HCT116 (cell line): ENCODE measurements at regions not wholly inside any gene's neighbourhood (a gene's known extent, or its start where the extent isn't known, plus 50 kb on each side); places are given as distances from the start of the nearest gene placed in this dataset.

ENCODE experiments used
- CBX3 ChIP-seq: IDR thresholded peaks from 2 replicates; pipeline ENCODE4 v1.6.1; 2012; ENCODE audit warnings: low read depth
- EGR1 ChIP-seq: IDR thresholded peaks from 2 replicates; pipeline ENCODE4 v1.6.1; 2012; ENCODE audit warnings: low read depth
- EZH2 ChIP-seq: fragments of 200-600 bp; sonication (generic); IDR thresholded peaks from 2 replicates; pipeline ENCODE4 v1.6.1; 2017; ENCODE audit warnings: antibody characterized with exemption, mixed run types
- EZH2phosphoT487 ChIP-seq: fragments of 200-600 bp; IDR thresholded peaks from 2 replicates; pipeline ENCODE4 v1.6.1; 2018; ENCODE audit warnings: antibody characterized with exemption, borderline replicate concordance
- JUND ChIP-seq: IDR thresholded peaks from 2 replicates; pipeline ENCODE4 v1.6.1; 2012
- POLR2A ChIP-seq: IDR thresholded peaks from 2 replicates; pipeline ENCODE4 v1.7.0; 2011; ENCODE audit warnings: borderline replicate concordance; ENCODE audit not compliant: insufficient read depth, insufficient read length; ENCODE audit errors: extremely low read depth
- POLR2AphosphoS5 ChIP-seq: IDR thresholded peaks from 2 replicates; pipeline ENCODE4 v1.6.1; 2011; ENCODE audit warnings: mild to moderate bottlenecking, low read depth, low read length, moderate library complexity
- RAD21 ChIP-seq: IDR thresholded peaks from 2 replicates; pipeline ENCODE4 v1.6.1; 2012; ENCODE audit warnings: low read depth, mild to moderate bottlenecking
- TCF7L2 ChIP-seq: IDR thresholded peaks from 2 replicates; pipeline ENCODE4 v1.7.0; 2011; ENCODE audit warnings: borderline replicate concordance, inconsistent platforms; ENCODE audit not compliant: insufficient read depth, insufficient read length; ENCODE audit errors: extremely low read depth
- ZFX ChIP-seq: fragments of 450-650 bp; IDR thresholded peaks from 2 replicates; pipeline ENCODE4 v1.6.1; 2017
- TF ChIP-seq, protein P1 (sequence below), 3 experiments: fragments of 200-600 bp in 1 of 3; sonication (generic) in 1 of 3; IDR thresholded peaks in 2 of 3; conservative IDR thresholded peaks in 1 of 3; 2 replicates each; pipeline ENCODE4 v1.5.1; 2012 to 2017; ENCODE audit warnings: low read depth in 2 of 3, low read length in 2 of 3, antibody characterized with exemption in 1 of 3, borderline replicate concordance in 1 of 3, control low read depth in 1 of 3, mild to moderate bottlenecking in 1 of 3, mixed read lengths in 1 of 3, mixed run types in 1 of 3, moderate library complexity in 1 of 3; ENCODE audit not compliant: insufficient read depth in 1 of 3
- TF ChIP-seq, protein P2 (sequence below): IDR thresholded peaks from 2 replicates; pipeline ENCODE4 v1.6.1; 2011; ENCODE audit warnings: mild to moderate bottlenecking, low read length, moderate library complexity; ENCODE audit not compliant: insufficient replicate concordance; ENCODE audit errors: extremely low read depth

DNA sequence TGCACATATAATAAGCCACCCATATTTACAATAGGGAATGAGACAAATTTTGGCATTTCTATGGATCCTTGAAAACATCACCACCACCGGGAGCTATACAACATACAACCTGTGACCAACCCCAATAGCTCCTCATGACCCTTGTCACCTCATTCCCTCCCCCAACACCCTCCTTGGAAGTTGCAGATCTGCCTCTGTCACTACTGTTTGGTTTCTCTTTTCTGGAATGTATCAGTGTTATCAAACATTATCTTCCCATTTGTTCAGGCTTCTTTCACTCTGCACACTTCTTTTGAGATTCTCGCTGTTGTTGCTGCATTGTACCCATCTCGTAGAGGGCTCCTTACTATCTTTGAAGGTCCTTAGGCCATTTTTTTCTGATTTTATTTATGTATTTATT, 75.6 kb downstream of the ZNF280B start:
- TF ChIP-seq POLR2A: no peak
- no peak for TF ChIP-seq EGR1
- no peak for TF ChIP-seq ZFX
- TF ChIP-seq, protein P1, sequence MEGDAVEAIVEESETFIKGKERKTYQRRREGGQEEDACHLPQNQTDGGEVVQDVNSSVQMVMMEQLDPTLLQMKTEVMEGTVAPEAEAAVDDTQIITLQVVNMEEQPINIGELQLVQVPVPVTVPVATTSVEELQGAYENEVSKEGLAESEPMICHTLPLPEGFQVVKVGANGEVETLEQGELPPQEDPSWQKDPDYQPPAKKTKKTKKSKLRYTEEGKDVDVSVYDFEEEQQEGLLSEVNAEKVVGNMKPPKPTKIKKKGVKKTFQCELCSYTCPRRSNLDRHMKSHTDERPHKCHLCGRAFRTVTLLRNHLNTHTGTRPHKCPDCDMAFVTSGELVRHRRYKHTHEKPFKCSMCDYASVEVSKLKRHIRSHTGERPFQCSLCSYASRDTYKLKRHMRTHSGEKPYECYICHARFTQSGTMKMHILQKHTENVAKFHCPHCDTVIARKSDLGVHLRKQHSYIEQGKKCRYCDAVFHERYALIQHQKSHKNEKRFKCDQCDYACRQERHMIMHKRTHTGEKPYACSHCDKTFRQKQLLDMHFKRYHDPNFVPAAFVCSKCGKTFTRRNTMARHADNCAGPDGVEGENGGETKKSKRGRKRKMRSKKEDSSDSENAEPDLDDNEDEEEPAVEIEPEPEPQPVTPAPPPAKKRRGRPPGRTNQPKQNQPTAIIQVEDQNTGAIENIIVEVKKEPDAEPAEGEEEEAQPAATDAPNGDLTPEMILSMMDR (IDR thresholded peaks at IDR 0.05 in 2 of 3, conservative IDR thresholded peaks at IDR 0.05 in 1 of 3; ENCODE audit: borderline replicate concordance in 1 of 3, insufficient read depth in 1 of 3, low read depth in 2 of 3, low read length in 2 of 3): no peak
- no peak for TF ChIP-seq POLR2AphosphoS5
- TF ChIP-seq TCF7L2: no peak
- TF ChIP-seq EZH2: no peak
- TF ChIP-seq CBX3: no peak
- TF ChIP-seq JUND: no peak
- TF ChIP-seq, protein P2, sequence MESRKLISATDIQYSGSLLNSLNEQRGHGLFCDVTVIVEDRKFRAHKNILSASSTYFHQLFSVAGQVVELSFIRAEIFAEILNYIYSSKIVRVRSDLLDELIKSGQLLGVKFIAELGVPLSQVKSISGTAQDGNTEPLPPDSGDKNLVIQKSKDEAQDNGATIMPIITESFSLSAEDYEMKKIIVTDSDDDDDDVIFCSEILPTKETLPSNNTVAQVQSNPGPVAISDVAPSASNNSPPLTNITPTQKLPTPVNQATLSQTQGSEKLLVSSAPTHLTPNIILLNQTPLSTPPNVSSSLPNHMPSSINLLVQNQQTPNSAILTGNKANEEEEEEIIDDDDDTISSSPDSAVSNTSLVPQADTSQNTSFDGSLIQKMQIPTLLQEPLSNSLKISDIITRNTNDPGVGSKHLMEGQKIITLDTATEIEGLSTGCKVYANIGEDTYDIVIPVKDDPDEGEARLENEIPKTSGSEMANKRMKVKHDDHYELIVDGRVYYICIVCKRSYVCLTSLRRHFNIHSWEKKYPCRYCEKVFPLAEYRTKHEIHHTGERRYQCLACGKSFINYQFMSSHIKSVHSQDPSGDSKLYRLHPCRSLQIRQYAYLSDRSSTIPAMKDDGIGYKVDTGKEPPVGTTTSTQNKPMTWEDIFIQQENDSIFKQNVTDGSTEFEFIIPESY: no peak
- no peak for TF ChIP-seq EZH2phosphoT487
- TF ChIP-seq RAD21: no peak
